DND-41 (cell line): ENCODE measurements at regions not wholly inside any gene's neighbourhood (a gene's known extent, or its start where the extent isn't known, plus 50 kb on each side); places are given as distances from the start of the nearest gene placed in this dataset.
A peak's percentile ranks its signal among the peaks of the same experiment; 100 is the strongest.

Source experiments
- ATAC-seq: fragments of 200-7000 bp; cut with Tn5 transposase; 3 replicates; pipeline ENCODE4 v1.9.1; 2021; ENCODE audit warnings: low read depth; ENCODE audit not compliant: insufficient read depth
- DNase-seq: peaks from one replicate; pipeline ENCODE4 v3.0.0-alpha.2; 2020
- H2AFZ ChIP-seq: 2 replicates; pipeline ENCODE4 v1.6.0; 2012; ENCODE audit warnings: low read depth, low read length
- H3K27ac ChIP-seq: 2 replicates; pipeline ENCODE4 v1.5.1; 2012; ENCODE audit warnings: low read length, inconsistent platforms
- H3K27me3 ChIP-seq: fragments of 200-600 bp; sonication (generic); 2 replicates; pipeline ENCODE4 v1.6.0; 2012; ENCODE audit warnings: low read length, mild to moderate bottlenecking, inconsistent platforms; ENCODE audit not compliant: insufficient read depth, poor library complexity
- H3K36me3 ChIP-seq: 2 replicates; pipeline ENCODE4 v1.5.1; 2012; ENCODE audit warnings: low read length, inconsistent platforms; ENCODE audit not compliant: insufficient read depth
- H3K4me1 ChIP-seq: 2 replicates; pipeline ENCODE4 v1.5.1; 2012; ENCODE audit warnings: mild to moderate bottlenecking, low read length; ENCODE audit not compliant: insufficient read depth
- H3K4me2 ChIP-seq: 2 replicates; pipeline ENCODE4 v1.6.0; 2012; ENCODE audit warnings: mild to moderate bottlenecking, moderate library complexity, low read length, inconsistent platforms; ENCODE audit not compliant: insufficient read depth
- H3K4me3 ChIP-seq, 2 experiments: fragments of 200-600 bp in 1 of 2; shearing (Covaris generic) in 1 of 2; 2 replicates each; pipeline ENCODE4 v1.5.1; 2012 to 2016; ENCODE audit warnings: inconsistent platforms in 2 of 2, low read length in 2 of 2, mild to moderate bottlenecking in 2 of 2, low read depth in 1 of 2, moderate library complexity in 1 of 2
- H3K79me2 ChIP-seq: 2 replicates; pipeline ENCODE4 v1.6.0; 2012; ENCODE audit warnings: low read length, inconsistent platforms; ENCODE audit not compliant: insufficient read depth
- H3K9ac ChIP-seq: 2 replicates; pipeline ENCODE4 v1.6.0; 2012; ENCODE audit warnings: low read depth, mild to moderate bottlenecking, inconsistent platforms, low read length, moderate library complexity
- H3K9me3 ChIP-seq: 2 replicates; pipeline ENCODE4 v1.5.1; 2012; ENCODE audit warnings: low read length, moderate library complexity, mild to moderate bottlenecking, inconsistent platforms; ENCODE audit not compliant: insufficient read depth, severe bottlenecking
- H4K20me1 ChIP-seq: 2 replicates; pipeline ENCODE4 v1.6.0; 2012; ENCODE audit warnings: low read length; ENCODE audit not compliant: insufficient read depth
- EZH2 ChIP-seq: IDR thresholded peaks from 3 replicates; pipeline ENCODE4 v1.6.1; 2012; ENCODE audit warnings: borderline replicate concordance, low read depth, mild to moderate bottlenecking, moderate library complexity, low read length, inconsistent platforms; ENCODE audit not compliant: severe bottlenecking
- TF ChIP-seq, protein P1 (sequence below): IDR thresholded peaks from 2 replicates; pipeline ENCODE4 v1.5.1; 2012; ENCODE audit warnings: borderline replicate concordance, low read length, moderate library complexity, mild to moderate bottlenecking; ENCODE audit not compliant: poor library complexity, severe bottlenecking; ENCODE audit errors: extremely low read depth

DNA sequence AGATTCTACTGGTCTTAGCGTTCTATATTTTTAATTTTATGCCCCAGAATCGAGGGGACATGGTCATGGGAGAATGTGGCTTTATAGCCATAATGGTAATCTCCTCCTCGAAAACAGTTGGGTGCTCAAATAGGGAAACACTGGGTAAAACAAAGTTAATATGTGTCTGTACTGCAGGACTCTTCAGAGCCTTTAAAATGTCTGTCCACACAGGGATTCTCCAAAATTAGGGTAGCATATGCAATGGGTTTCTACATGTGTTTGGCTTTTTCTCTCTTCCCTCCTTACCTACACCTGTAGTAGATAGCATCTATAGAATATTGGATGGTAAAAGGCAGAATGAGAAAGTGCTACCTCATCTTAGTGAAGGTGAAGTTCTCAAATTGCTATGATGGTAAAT is 130.0 kb upstream of the NR3C1 start:
- peaks cover under 1% of the 10 kb centered on the region; the same call in 1 of the 2 replicates for H3K4me1 ChIP-seq
- ATAC-seq (no peak), DNase-seq (no peak)
- H3K9ac ChIP-seq: no peak overlapping the region
- H3K9me3 ChIP-seq: no peaks in the 10 kb centered on the region
- H3K79me2 ChIP-seq: no peaks in the 10 kb centered on the region
- H3K27ac ChIP-seq: no peak overlapping the region
- H2AFZ ChIP-seq: no peak overlapping the region
- TF ChIP-seq EZH2: no peak
- TF ChIP-seq, protein P1, sequence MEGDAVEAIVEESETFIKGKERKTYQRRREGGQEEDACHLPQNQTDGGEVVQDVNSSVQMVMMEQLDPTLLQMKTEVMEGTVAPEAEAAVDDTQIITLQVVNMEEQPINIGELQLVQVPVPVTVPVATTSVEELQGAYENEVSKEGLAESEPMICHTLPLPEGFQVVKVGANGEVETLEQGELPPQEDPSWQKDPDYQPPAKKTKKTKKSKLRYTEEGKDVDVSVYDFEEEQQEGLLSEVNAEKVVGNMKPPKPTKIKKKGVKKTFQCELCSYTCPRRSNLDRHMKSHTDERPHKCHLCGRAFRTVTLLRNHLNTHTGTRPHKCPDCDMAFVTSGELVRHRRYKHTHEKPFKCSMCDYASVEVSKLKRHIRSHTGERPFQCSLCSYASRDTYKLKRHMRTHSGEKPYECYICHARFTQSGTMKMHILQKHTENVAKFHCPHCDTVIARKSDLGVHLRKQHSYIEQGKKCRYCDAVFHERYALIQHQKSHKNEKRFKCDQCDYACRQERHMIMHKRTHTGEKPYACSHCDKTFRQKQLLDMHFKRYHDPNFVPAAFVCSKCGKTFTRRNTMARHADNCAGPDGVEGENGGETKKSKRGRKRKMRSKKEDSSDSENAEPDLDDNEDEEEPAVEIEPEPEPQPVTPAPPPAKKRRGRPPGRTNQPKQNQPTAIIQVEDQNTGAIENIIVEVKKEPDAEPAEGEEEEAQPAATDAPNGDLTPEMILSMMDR: no peak
- no peaks in the 10 kb centered on the region for H4K20me1 ChIP-seq
- no peak overlapping the region for H3K4me3 ChIP-seq
- no peaks in the 10 kb centered on the region for H3K27me3 ChIP-seq
- no peaks in the 10 kb centered on the region for H3K36me3 ChIP-seq
- H3K4me2 ChIP-seq: no peak overlapping the region

DNA sequence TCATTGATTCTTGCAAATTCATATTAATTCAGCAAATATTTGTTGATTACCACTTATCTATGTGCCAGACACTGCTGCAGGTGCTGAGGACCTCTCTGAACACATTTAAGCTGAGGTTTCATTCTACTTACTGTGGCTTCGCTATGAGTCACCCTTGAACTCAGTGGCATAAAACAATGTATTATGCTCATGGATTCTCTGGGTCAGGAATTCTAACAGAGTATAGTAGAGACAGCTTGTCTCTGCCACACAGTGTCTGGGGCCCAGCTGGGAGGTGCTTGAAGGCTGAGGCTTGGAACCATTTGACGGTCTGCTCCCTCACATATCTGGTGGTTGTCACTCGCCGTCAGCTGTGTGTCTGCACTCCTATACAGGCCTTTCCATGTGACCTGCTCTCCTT is 124.3 kb upstream of the NR3C1 start:
- H3K27me3 ChIP-seq: no peaks in the 10 kb centered on the region
- no peak overlapping the region for H3K9ac ChIP-seq
- no peak overlapping the region for H3K4me2 ChIP-seq
- H2AFZ ChIP-seq: no peak overlapping the region
- 0 out of 2 replicates have a peak overlapping the region, but pooled peaks have one; percentile 9 for H3K27ac ChIP-seq
- peaks cover 10% of the 10 kb centered on the region for H3K4me1 ChIP-seq
- peak; percentile 91 for ATAC-seq
- H3K4me3 ChIP-seq: no peak overlapping the region
- TF ChIP-seq EZH2: no peak
- H3K9me3 ChIP-seq: no peaks in the 10 kb centered on the region
- H3K79me2 ChIP-seq: no peaks in the 10 kb centered on the region
- H3K36me3 ChIP-seq: no peaks in the 10 kb centered on the region
- DNase-seq: peak; percentile 37
- H4K20me1 ChIP-seq: no peaks in the 10 kb centered on the region

DNA sequence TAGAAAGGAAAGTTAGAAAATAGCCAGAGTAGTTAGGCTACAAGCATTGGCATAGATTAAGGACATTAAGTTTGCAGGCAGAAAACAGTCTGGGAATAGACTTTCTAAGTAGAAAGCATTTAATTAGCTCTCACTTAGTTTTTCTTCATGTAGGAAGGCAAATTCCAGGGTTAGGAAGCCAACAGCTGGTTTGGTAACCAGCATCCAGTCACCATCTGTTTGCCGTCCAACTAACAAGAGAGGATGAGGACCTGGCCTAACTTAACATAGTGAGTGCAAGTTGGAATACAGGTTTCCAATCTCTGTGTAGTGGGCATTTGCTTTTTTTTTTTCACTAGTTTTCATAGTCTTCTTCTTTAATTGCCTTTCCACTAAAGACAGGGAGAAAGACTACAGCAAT is 121.7 kb upstream of the NR3C1 start:
- no peak for ATAC-seq
- no peak overlapping the region for H2AFZ ChIP-seq

DNA sequence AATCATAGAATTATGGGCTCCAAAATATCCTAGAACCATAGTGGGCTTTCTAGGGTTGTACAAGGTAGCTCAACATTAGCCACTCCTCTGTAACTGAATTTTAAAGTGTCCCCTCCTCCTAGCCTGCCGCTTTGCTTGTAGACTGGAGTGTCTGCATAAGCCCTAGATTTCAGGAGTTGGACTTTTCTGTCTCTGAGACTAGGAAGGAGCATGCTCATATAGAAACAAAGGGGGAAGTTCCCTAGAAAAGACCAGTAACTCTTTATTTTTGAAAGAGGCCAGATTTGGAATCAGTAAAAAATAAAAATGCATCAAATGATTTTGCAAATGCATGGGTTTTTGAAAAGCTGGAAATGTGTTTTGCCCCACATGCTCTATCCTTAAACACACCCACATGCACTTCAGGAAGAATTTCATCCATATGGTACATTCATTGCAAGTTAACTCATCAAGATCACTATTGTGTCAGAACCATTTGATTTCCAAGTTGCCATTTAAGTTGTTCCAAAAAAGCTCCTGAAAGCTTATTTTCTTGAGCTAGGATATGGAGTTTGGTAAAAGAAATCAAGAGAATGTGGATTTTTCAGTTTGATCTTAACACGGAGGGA is 121.0 kb upstream of the NR3C1 start:
- TF ChIP-seq, protein P1: no peak
- TF ChIP-seq EZH2: no peak
- no peaks in the 10 kb centered on the region for H3K9me3 ChIP-seq
- H2AFZ ChIP-seq: no peak overlapping the region
- no peaks in the 10 kb centered on the region for H3K27me3 ChIP-seq
- ATAC-seq: no peak
- H3K27ac ChIP-seq: no peak overlapping the region
- no peak for DNase-seq
- H3K4me1 ChIP-seq: peaks cover 10% of the 10 kb centered on the region
- H3K9ac ChIP-seq: no peak overlapping the region
- H3K36me3 ChIP-seq: no peaks in the 10 kb centered on the region
- no peak overlapping the region for H3K4me2 ChIP-seq
- no peaks in the 10 kb centered on the region for H3K79me2 ChIP-seq
- no peak overlapping the region for H3K4me3 ChIP-seq
- H4K20me1 ChIP-seq: no peaks in the 10 kb centered on the region

More for the DNA sequence above, 121.7 kb upstream of the NR3C1 start:
- Histone ChIP-seq H3K9me3 (no peaks in the 10 kb centered on the region), H3K79me2 (no peaks in the 10 kb centered on the region), H3K9ac (no peak overlapping the region), H4K20me1 (no peaks in the 10 kb centered on the region), H3K4me2 (no peak overlapping the region), H3K36me3 (no peaks in the 10 kb centered on the region), H3K4me3 (no peak overlapping the region), H3K4me1 (peaks cover 10% of the 10 kb centered on the region), H3K27me3 (no peaks in the 10 kb centered on the region), H3K27ac (no peak overlapping the region)
- no peak for DNase-seq
- no peak for TF ChIP-seq EZH2
- TF ChIP-seq, protein P1: no peak
